GM19025 (cell line): ENCODE measurements at regions not wholly inside any gene's neighbourhood (a gene's known extent, or its start where the extent isn't known, plus 50 kb on each side); places are given as distances from the start of the nearest gene placed in this dataset.

Experiments
- ATAC-seq: cut with Tn5 transposase; IDR thresholded peaks from one replicate; pipeline ENCODE4 v1.9.1; 2021; ENCODE audit warnings: mild to moderate bottlenecking, low read depth, moderate library complexity; ENCODE audit not compliant: unreplicated experiment

DNA sequence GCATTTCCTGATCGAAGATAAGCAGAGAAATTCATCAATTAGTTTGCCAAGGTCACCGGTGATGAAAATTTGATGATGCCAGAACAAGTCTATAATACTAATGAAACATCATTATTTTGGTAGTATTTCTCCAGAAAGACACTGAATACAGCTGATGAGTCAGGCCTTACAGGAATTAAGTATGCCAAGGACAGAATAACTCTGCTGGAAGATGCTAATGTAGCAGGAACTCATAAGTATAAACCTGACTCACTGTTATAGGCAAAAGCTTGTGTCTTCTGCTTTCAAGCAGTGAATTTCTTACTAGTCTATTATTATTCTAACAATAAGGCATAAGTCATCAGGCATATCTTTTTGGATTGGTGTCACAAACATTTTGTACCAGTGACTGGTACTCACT is 1825.1 kb upstream of the IGFBP7 start:
- ATAC-seq: no peak

DNA sequence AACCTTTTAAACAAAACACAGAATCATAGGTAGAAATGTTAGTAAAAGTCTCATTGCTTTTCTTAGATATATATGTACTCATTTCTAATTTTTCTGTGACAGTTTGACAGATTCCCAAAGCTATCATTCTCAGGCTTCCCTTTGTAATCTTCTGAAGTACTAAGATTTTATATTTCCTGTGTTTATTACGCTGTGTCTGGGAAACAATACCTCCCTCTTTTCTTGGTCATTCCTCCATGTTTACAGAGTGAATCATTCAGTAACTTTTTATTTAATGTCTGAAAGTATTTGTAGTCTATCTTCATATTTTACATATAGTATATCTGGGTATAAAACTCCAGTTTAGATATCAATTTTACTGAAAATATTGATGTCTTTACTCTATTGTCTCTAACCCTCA is 1826.3 kb upstream of the IGFBP7 start:
- ATAC-seq: no peak

DNA sequence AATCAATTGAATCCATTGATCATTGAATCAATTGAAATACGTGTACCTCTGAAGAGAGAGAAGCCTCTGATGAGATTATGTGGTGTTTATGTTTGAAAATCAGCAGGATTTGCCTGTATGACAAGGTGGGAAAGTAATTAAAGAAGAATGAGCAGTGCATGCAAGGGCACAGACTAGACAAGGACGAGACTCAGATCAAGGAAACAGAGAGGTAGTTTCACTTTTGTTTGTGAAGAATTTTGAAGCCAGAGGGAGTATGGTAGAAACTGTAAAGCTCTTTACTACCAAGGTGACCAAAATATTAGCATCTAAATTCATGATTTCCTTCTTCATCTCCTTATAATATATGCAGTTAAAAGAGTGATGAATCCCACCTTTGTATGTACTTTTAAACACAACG is 1830.0 kb upstream of the IGFBP7 start:
- ATAC-seq: no peak

DNA sequence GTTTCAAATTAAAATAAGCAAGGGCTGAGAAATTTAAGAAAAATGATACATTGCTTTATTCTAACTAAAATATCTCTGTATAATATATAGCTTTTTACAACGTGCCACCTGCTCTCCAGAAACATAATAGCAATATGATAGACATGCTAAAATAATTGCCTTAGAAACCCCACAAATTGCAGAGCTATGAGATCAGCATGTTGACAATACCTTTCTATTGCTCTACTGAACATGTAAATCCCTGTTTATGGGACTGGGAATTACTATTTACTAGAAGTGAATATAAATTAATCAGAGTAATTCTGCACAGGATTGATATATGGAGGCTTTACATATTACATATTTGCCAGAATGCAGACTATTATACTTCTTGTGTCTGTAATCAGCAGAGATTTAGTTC is 1831.1 kb upstream of the IGFBP7 start:
- ATAC-seq: no peak

DNA sequence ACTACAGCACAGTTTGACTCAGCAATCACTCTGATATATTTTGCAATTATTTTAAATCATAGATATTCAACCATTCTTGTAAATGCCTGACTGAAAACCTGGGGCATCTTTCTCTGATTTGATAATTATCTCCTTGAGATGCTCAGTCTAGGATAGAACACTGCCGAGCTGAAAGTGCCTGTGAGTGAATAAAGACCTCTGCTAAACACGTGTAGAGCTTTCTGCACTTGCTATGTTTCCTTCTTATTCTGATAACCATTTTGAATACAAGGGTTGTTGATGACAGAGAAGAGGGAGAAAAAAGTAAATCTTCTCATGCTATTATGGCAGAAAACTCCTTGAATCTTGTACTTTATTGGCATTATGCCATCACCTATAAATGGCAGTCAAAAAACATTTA is 1843.4 kb upstream of the IGFBP7 start:
- no peak for ATAC-seq

DNA sequence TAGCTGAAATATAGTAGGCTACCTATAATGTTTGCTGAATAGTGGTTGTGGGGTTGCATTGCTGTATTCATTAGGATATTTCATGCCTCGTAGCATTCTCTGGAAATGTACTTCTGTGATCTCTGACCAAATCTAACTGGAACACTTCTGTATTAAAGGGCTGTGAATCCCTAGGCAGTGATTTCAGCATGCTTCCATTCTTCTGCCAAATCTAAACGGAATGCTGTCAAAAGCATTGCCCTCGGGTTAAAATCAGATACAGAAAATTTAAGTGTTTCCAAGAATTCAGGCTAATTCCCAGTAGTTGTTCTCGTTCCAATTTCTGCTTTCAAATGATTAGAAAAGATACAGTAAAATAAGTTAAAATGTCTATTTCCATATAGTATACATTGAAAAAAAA is 1847.5 kb upstream of the IGFBP7 start:
- ATAC-seq: no peak

DNA sequence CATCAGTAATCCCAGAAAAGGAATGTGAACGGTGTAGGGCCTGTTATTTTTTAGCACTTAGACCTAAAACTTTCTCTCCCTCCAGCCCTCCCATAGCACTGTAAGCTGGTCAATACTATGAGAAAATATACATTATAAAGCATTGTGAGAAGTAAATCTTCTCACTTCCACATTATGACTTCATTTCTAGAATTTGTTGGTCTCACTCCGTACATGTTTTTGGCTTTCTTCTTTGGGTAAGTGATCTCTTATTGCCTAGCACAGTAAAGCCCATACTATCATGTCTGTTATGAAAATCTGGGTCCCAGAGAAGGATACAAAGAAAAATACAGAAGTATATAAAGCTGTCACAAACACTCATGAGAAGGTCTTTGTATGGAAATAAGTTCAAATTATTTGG is 1851.1 kb upstream of the IGFBP7 start:
- ATAC-seq: no peak

DNA sequence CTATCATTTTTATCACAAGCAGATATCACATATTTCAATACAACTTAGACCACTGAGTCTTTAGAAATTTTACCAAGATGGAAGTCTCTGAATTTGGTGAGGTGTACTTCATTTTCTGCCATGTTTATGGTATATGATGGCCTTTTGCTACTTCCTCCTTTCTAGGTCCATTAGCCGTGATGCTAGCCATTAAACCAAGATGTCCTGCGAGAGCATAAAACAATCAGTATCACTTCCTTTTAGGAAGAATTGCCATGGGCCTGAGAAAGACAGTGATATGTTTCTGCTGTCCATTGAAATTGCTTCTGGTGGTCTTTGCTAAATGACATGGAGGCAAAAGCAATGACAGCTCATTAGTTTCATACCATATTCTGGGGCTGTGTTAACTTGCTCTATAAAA is 1851.7 kb upstream of the IGFBP7 start:
- ATAC-seq: no peak

DNA sequence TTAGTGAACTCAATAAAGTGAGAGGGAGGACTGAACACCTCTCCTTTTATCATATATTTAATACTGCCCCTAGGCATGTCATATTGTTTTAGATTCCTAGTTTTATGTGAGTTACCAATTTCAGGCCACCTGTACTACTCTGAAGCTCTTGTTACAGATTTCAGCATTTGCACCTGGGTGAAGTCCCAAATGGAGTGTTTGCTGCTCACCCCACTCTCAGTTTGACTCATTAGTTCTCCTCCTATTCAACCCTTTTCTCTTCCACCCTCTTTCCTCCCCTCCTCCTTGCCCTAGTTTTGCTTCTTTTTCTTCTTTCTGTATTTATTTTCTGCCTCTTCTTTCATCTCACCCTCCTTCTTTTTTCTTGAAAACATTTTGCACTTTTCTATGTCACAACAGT is 1852.2 kb upstream of the IGFBP7 start:
- ATAC-seq: no peak

DNA sequence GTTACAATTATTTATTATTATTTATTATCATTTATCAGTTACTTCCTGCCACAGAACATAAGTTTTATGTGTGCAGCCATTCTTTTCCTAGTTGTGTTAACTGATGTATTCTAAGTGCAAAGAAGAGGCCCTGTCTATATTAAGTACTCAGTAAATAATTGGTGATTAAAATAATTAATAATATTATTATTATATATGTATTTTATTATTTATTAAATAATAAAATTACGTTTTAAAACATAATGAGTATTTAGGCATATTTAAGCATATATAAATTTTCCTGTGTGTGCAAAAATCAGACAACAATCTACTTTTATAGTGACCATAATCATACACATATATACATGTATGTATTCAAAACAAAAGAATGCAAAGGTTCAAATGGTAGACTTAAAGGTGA is 1871.6 kb upstream of the IGFBP7 start:
- no peak for ATAC-seq

DNA sequence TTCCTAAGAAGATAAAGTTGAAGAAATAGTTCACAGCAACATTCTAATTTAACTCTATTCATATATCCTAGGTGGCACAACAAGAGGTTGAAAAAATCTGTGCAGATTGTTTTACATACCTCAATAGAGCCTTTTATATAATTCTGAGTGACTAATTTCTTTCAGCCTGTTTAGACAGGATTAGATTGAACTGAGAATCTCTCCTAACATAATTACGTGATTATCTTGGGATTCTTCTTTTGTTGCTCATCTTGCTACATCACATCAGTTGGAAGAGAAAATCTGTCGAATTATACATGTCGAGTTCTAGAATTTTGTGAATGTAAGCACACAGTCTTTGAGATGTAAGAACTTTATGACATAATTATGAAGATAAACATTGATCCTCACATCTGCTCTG is 1873.7 kb upstream of the IGFBP7 start:
- ATAC-seq: no peak

DNA sequence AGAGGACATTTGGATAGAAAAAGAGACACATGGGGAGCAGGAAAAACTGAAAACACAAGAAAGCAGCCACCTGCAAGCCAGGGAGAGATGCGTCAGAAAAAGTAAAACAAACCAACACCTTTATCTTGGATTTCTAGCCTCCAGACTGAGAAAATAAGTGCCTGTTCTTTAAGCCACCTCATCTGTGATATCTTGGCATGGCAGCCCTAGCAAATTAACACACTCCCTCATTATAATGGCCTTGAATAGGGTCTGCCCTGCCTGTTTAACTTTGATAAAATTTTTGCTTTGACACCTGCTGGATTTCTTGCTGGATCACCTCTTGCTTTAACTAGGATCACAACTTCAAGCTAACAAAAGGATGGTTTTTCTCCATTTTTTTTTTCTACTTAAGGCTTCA is 1892.0 kb upstream of the IGFBP7 start:
- no peak for ATAC-seq

DNA sequence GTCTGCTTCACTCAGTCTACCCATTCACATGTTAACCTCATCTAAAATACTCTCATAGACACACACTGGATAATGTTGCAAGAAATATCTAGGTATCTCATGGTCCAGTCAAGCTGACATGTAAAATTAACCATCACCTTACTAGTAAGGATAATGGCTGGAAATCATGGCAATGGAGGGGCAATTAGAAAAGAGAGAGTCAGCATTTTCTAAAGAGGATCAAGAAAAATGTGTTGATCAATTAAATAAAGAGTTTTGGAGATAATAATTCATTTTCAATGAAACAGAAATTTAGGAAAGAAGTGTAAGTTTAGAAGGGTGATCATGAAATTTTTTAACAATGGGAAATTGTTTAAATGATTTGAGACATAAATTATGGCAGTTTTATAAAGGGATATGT is 1914.1 kb upstream of the IGFBP7 start:
- no peak for ATAC-seq

DNA sequence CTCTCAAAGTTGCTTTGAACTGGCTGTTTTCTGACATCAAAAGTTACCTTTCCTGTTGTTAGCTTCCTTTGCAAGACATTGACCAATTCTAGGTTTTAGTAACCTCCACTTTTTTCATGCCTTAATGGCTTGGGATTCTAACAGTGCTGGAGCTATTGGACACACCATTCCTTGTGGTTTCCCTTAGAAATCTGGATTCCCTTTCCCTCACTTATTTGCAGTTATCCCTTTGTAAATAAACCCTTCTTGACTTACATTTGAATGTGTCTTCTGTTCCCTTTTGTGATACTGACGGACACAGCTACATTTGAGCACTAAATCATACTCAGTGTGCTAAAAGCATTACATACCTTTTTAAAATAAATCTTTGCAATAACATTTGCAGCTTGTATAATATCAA is 1927.6 kb upstream of the IGFBP7 start:
- no peak for ATAC-seq

DNA sequence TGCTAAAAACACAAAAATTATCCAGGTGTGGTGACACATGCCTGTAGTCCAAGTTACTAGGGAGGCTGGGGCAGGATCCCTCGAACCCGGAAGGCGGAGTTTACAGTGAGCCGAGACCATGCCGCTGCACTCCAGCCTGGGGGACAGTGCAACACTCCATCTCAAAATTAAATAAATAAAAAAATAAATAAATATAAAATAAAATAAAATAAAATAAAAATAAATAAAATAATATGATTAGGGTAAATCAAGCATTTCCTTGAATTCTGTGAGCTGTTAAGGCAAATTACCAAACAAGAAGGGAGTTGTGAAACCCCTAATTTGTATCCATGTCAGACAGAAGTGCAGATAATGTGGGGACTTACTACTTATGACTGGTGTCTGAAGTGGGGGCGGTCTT is 1928.9 kb upstream of the IGFBP7 start:
- ATAC-seq: no peak

DNA sequence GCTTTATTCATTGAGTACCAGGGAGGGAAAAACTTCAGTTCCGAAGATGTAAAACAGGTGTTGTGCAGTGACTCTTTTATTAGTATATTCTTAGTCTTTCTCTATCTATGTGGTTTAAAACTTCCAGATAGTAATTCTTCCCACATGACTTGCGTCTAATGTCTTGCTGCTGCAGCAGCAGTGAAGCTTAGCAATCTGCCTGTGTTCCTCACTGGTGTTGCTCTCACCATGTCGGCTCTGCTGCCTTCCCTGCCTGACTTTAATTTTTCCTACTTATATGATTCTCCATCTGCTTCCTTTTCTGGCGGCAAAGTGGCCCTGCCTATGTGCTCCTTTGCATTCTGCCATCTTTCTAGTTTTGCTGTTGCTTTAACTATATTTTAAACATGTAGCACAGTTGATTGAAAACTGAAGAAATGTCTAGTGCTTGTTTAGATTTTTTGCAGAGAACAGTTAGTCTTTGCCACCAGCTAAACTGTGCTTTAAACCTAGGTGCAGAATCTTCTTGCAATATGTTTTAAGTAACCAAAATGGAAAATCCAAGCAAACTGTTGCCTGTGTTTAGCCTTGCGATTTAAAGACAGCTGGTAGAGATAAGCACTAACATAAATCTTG is 1934.2 kb upstream of the IGFBP7 start:
- ATAC-seq: no peak

DNA sequence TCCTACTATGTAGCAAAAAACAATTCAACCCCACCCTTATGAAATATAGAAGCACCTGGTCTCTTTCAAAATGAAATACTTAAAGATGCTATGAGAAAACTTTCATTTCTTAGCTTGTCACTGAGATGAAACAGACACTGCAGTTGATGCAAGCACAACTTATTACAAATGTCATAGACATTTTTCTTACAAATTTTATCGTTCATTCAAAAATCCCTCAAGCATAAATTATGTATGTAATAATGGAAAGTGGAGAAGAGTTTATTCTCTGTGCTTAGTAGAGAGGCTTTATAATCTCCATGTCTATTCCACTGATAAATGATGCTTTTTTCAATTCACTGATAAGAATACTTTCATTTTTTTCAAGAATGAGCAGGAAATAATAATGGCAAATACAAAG is 1943.9 kb upstream of the IGFBP7 start:
- no peak for ATAC-seq

DNA sequence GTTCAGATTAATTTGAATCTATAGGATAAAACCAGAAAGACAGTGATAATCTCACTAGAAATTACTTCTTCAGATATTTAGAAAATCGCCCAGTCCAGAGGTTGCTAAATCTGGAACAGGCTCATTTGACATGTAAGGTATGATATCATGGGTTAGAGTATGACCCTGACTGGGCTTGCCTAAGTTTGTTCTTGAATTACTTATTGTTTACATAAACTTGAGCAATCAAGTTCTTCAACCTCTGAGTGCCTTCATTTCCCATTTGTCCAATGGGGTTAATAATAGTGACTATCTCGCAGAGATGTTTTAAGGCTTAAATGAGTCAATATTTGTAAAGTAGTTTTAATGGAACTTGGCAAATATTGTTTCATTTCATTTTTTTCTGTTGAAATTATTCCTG is 1947.6 kb upstream of the IGFBP7 start:
- ATAC-seq: no peak

DNA sequence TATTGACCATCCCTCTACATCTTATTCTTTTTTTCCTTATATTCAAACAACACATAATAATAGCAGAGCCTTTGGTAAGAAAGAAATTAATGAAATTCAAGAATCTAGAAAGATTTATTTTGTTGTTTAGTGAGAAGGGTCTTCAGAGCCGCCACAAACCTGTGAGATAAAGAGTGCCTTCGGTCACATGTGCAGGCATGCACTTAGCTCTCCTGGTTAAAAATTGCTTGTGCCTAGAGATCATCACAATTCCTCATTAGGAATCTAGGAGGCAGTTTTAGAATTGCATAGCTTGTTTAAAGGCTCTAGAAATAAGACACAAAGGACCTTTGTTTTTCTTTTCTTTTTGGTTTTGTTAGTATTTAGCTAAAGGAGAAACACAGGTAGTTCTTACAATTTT is 1948.4 kb upstream of the IGFBP7 start:
- no peak for ATAC-seq

DNA sequence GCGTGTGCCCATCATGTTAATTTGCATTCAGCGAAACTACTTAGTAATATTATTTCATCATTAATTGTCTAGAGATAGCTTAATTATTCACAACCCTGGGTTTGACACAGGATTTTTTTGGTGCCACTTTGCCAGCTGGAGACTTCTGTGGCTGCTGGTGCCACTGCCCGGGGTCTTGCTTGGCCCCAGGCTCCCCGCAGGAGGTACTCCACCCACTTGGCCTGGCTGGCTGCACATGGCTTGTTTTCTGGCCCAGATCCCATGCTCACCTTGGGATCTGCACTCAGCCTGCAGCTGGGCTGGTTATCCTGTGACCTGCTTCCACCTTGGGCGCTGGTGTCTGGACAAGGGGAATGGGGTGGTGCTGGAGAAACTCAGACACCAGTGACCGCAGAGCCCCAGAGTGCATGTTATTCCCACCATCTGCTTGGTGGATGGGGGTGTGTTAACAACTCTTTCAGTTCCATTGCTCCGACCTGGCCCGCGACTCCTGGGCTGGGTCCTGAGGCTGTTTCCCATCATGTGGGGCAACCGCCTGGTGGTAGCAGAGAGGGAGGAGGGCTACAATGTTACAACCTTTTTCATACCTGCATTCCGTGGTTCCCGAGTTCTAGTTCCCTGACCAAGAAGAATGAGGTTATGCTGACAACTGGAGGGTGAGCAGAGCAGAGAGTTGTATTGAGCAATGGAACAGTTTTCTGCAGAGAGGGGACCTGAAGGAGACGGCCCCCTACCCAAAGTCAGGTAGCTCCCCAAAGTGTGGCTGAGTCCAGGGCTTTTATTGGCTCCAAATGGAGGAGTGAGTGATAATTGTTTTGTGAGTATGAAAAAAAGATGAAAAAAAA is 1950.0 kb upstream of the IGFBP7 start:
- no peak for ATAC-seq

DNA sequence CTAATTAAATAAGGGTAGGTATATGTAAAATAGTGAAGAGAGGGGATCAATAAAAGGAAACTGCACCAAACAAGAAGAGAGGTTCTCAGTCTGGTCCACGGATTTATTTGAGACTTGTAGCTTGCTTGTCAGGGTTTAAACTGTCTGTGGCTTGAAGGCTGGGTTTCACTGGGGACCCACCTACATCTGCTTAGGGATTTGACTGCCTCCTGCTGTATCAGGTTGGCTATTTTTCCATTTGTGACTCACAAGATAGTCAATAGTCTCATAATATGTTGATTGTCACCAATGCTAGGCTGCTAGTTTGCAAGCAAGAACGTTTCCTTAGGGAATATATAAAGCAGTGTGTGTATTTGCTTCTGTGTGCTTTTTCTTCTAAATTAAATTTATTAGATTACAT is 1950.7 kb upstream of the IGFBP7 start:
- no peak for ATAC-seq

DNA sequence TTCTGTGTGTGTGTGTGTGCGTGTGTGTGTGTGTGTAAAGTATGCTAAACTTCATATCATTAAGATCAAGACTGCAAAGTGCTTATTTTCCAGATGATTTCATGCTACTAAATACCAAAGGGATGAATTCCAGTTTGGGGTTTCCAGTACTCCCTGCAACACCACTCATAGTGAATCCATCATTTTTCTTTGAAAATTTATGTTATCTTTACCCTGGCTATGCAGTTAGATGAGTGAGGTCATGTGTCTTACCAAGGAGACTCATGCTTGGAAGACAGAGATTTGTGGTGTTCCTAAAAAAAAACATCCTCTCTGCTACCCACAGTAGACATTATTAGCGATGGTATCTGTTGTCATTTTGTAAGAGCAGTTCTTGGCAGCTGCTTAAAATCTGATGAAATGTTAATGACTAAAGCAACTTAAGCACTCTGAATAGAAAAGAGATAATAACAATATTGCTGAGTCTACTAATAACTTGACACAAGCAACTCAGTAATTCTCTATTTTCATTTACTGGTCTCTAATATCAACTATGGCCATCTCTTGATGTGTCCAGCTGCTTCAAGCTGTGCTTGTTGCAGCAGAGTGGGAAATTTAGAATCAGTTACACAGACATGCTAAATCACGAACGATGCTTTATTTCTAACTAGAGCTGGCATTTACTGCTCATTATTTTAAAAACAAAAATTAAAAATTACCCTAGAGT is 1953.0 kb upstream of the IGFBP7 start:
- ATAC-seq: no peak
